H1 (cell line): ENCODE measurements at regions not wholly inside any gene's neighbourhood (a gene's known extent, or its start where the extent isn't known, plus 50 kb on each side); places are given as distances from the start of the nearest gene placed in this dataset.

ENCODE experiments used
- CHD7 ChIP-seq: fragments of 300-600 bp; sonication (generic); IDR thresholded peaks from 2 replicates; pipeline ENCODE4 v1.7.1; 2012; ENCODE audit warnings: low read length, moderate library complexity, mild to moderate bottlenecking, inconsistent platforms; ENCODE audit not compliant: insufficient replicate concordance
- GABPA ChIP-seq: IDR thresholded peaks from 2 replicates; pipeline ENCODE4 v1.6.1; 2011; ENCODE audit warnings: mild to moderate bottlenecking, low read length, moderate library complexity, borderline replicate concordance; ENCODE audit not compliant: insufficient read depth
- JUND ChIP-seq: IDR thresholded peaks from 2 replicates; pipeline ENCODE4 v1.6.1; 2011; ENCODE audit warnings: mild to moderate bottlenecking, improper control_type of control experiment, low read length
- KDM1A ChIP-seq: fragments of 200-600, 300-600 bp; sonication (generic); IDR thresholded peaks from 2 replicates; pipeline ENCODE4 v1.7.1; 2016; ENCODE audit warnings: mild to moderate bottlenecking, low read length, borderline replicate concordance
- POLR2AphosphoS5 ChIP-seq: IDR thresholded peaks from 2 replicates; pipeline ENCODE4 v1.6.1; 2011; ENCODE audit warnings: low read depth, low read length
- TAF1 ChIP-seq: IDR thresholded peaks from 2 replicates; pipeline ENCODE4 v1.6.1; 2011; ENCODE audit warnings: mild to moderate bottlenecking, low read depth, low read length

DNA sequence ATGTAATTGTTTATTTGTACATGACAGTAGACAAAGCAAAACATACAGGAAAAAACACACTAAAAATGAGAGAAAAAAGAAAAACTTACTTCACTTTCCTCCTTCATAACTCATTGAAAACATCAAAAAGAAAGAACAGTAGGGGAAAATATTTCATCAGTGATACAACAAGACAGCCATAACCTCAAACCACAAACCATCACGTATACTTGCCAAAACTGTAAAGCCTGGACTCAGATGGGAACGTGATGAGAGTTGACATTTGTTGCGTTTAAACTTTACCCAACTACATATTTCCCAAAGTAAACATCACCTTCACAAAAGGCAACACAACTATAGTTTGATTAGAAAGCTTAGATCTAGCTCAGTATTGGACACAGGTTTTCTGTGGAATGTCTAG lies 278.2 kb upstream of the COL3A1 start (continued):
- TF ChIP-seq CHD7: no peak
- TF ChIP-seq POLR2AphosphoS5: no peak
- TF ChIP-seq GABPA: no peak
- no peak for TF ChIP-seq JUND
- TF ChIP-seq KDM1A: no peak
- TF ChIP-seq TAF1: no peak
